ENCODE measurements at regions not wholly inside any gene's neighbourhood (a gene's known extent, or its start where the extent isn't known, plus 50 kb on each side); places are given as distances from the start of the nearest gene placed in this dataset.

DNA sequence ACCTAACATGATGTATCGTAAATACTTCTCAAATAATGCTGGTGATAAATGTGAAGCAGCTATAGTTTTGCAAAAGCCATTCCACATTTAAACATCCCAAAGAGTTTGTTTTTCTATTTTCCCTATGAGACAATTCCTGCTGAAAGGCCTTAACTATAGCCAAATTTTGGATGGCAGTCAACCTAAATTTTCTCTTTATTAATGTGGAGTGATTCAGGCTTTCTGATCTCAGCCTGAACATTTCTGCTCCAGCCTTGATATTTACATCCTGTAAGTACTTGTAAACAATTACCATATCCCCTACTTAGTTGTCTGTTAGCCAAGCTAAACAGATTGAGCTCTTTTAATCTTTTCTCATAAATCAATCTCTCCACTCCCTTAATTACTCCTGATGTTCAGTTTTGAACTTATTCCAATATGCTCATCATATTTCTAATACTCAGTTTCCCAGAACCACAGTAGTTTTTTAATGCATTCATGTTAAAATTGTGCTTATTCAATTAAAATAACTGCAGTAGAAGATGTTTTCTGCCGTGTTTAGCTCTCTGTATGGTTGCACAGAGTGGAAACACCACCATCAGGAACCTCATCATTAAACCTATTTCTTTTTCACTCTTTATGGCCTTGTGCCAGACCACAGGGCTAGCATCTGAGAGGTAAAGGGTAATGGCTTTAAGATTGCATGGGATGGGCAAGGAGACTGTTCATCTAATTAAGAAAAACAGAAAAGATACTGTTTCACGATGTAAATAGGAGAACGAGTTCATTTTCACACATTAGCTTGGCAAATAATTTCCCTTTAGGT is 1235.2 kb upstream of the SLC10A2 start:
- no peak overlapping the region for H3K4me3 ChIP-seq (replicated peaks in 1 of 2; ENCODE audit: low read depth in 2 of 2, low read length in 2 of 2)
- no peak for DNase-seq (ENCODE audit: low read depth in 2 of 2)
- TF ChIP-seq, protein P1, sequence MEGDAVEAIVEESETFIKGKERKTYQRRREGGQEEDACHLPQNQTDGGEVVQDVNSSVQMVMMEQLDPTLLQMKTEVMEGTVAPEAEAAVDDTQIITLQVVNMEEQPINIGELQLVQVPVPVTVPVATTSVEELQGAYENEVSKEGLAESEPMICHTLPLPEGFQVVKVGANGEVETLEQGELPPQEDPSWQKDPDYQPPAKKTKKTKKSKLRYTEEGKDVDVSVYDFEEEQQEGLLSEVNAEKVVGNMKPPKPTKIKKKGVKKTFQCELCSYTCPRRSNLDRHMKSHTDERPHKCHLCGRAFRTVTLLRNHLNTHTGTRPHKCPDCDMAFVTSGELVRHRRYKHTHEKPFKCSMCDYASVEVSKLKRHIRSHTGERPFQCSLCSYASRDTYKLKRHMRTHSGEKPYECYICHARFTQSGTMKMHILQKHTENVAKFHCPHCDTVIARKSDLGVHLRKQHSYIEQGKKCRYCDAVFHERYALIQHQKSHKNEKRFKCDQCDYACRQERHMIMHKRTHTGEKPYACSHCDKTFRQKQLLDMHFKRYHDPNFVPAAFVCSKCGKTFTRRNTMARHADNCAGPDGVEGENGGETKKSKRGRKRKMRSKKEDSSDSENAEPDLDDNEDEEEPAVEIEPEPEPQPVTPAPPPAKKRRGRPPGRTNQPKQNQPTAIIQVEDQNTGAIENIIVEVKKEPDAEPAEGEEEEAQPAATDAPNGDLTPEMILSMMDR (IDR thresholded peaks at IDR 0.05; ENCODE audit: low read depth, low read length), result no peak

DNA sequence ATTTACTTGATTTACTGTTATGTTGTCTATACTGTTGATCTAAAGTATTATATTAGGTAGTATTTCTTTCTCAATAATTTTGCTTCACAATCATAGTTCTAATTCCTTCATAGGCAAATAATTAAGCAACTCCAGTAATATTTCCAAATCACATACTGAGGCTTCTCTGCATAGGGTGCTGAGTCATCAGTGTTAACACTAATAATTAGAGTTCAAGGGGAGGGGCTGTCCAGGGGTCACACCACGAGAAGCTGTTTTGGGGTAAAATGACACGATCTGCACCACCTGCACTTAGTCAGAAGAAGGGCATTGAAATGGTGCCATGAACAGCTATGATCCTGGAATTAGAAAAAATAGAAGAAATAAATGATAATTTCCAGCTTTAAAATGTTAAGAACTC is 1230.9 kb upstream of the SLC10A2 start:
- TF ChIP-seq, protein P1 (IDR thresholded peaks at IDR 0.05; ENCODE audit: low read depth, low read length), result no peak
- no peak overlapping the region for H3K4me3 ChIP-seq (replicated peaks in 1 of 2; ENCODE audit: low read depth in 2 of 2, low read length in 2 of 2)
- DNase-seq (ENCODE audit: low read depth in 2 of 2), result peak in 1 of 2 donors; percentile 17

DNA sequence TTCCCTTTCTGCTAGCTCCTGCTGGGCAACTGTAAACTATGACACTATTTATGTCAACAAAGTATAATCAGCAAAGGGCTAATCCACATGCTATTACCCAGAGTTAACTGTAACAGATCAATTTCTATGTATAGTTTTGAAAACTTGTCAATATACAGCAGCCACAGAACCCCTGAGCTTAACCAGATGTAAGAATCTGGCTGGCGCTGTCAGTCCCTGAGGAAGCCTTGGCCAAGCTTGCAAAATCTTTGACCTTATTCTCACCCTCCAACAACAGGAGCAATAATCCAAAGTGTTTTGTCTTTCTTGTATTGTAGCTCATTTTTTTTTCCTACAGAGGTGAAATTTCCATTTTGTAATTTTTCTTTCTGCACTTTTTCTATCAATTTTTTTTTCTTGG is 1230.1 kb upstream of the SLC10A2 start:
- peak in 1 of 2 donors; percentile 26 for DNase-seq (ENCODE audit: low read depth in 2 of 2)
- TF ChIP-seq, protein P1 (IDR thresholded peaks at IDR 0.05; ENCODE audit: low read depth, low read length), result no peak

DNA sequence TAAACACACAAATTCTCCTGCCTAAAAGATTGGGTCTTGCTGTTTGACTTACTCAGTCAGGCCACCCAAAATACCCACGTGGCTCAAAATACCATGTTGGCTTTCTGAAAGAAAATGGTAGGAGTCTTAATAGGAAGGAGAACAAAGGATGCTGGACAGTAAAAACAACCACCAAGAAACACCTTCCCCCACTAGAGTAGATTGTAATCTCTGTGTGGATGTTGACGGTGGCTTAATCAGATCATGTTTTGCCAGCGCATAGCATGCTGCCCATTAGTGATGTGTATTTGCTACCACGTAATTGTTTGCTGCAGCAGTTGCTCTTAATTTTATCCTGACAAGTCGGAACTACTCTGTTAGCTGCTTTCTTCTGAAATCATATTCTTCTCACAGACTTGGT is 1229.3 kb upstream of the SLC10A2 start:
- TF ChIP-seq, protein P1 (IDR thresholded peaks at IDR 0.05; ENCODE audit: low read depth, low read length), result no peak
- no peak overlapping the region for H3K4me3 ChIP-seq (replicated peaks in 1 of 2; ENCODE audit: low read depth in 2 of 2, low read length in 2 of 2)
- DNase-seq (ENCODE audit: low read depth in 2 of 2), result no peak

More for the DNA sequence above, 1230.1 kb upstream of the SLC10A2 start:
- H3K4me3 ChIP-seq (replicated peaks in 1 of 2; ENCODE audit: low read depth in 2 of 2, low read length in 2 of 2), result no peak overlapping the region

DNA sequence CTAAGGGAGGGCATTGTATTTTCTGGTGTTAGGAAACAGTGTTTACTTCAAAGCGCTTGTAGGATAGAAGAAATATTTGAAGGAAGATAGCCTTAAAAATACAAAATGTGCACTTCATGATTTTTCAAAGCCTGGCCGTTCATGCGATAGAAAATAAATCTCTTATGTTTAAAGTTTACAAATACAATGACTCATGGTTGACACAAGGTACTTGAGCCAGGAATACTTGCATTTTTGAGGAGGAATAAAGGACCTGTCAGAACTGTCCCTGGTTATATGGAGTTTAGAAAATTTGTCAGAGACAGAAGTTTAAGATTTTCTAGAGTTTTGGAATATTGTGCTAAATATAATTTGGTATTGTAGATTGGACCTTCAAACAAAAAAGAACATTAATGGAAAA is 1223.2 kb upstream of the SLC10A2 start:
- no peak for DNase-seq (ENCODE audit: low read depth in 2 of 2)
- TF ChIP-seq, protein P1 (IDR thresholded peaks at IDR 0.05; ENCODE audit: low read depth, low read length), result no peak
- no peak overlapping the region for H3K4me3 ChIP-seq (replicated peaks in 1 of 2; ENCODE audit: low read depth in 2 of 2, low read length in 2 of 2)

DNA sequence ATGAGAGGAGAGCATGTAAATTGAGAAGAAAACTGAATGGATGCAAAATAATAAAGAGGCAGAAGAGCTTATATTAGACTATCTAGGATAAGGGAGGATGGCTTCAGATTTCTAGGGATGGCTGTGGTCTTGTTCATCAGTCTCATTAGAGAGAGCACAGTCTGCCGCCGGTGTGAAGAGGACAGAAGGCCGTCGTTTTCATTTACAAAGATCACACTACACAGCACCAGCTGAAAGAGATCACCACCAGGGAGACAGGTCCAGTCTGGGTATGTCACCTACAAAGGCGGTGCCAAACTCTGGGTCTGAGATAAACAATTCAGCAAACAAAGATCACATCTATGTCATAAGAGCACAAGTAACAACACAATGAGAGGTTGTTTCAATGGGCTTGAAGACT is 1222.3 kb upstream of the SLC10A2 start:
- TF ChIP-seq, protein P1 (IDR thresholded peaks at IDR 0.05; ENCODE audit: low read depth, low read length), result no peak
- H3K4me3 ChIP-seq (replicated peaks in 1 of 2; ENCODE audit: low read depth in 2 of 2, low read length in 2 of 2), result no peak overlapping the region
- DNase-seq (ENCODE audit: low read depth in 2 of 2), result no peak
